Peyer's patch (tissue), 4 donors: ENCODE measurements at regions not wholly inside any gene's neighbourhood (a gene's known extent, or its start where the extent isn't known, plus 50 kb on each side); places are given as distances from the start of the nearest gene placed in this dataset.

Experiments
- POLR2A ChIP-seq, 2 donors: fragments of 450-650 bp; IDR thresholded peaks; one replicate each; pipeline ENCODE4 v1.5.1; 2017; ENCODE audit warnings: antibody characterized with exemption in 2 of 2, mild to moderate bottlenecking in 2 of 2, moderate library complexity in 2 of 2
- TF ChIP-seq, protein P1 (sequence below), 6 experiments: fragments of 450-650 bp in 4 of 6; fragments of 200-600 bp in 2 of 6; sonication (generic) in 1 of 6; IDR thresholded peaks; one replicate each; pipeline ENCODE4 v1.5.1; 2017 to 2019; ENCODE audit warnings: antibody characterized with exemption in 6 of 6, mild to moderate bottlenecking in 3 of 6, moderate library complexity in 1 of 6

GRCh38 chr14:97948841-97949240 is 1151.7 kb downstream of the VRK1 start:
- TF ChIP-seq, protein P1, sequence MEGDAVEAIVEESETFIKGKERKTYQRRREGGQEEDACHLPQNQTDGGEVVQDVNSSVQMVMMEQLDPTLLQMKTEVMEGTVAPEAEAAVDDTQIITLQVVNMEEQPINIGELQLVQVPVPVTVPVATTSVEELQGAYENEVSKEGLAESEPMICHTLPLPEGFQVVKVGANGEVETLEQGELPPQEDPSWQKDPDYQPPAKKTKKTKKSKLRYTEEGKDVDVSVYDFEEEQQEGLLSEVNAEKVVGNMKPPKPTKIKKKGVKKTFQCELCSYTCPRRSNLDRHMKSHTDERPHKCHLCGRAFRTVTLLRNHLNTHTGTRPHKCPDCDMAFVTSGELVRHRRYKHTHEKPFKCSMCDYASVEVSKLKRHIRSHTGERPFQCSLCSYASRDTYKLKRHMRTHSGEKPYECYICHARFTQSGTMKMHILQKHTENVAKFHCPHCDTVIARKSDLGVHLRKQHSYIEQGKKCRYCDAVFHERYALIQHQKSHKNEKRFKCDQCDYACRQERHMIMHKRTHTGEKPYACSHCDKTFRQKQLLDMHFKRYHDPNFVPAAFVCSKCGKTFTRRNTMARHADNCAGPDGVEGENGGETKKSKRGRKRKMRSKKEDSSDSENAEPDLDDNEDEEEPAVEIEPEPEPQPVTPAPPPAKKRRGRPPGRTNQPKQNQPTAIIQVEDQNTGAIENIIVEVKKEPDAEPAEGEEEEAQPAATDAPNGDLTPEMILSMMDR (IDR thresholded peaks at IDR 0.05): no peak
- TF ChIP-seq POLR2A (IDR thresholded peaks at IDR 0.05): no peak
